Choroid plexus epithelial cell (primary cell): ENCODE measurements at regions not wholly inside any gene's neighbourhood (a gene's known extent, or its start where the extent isn't known, plus 50 kb on each side); places are given as distances from the start of the nearest gene placed in this dataset.

Source experiments
- DNase-seq: peaks from one replicate; pipeline ENCODE4 v3.0.0-alpha.2; 2010; ENCODE audit warnings: low read depth
- H3K4me3 ChIP-seq: 2 replicates; pipeline ENCODE4 v1.5.1; 2011; ENCODE audit warnings: low read depth, mild to moderate bottlenecking, control low read depth, low read length, moderate library complexity
- CTCF ChIP-seq: conservative IDR thresholded peaks from 2 replicates; pipeline ENCODE4 v1.5.1; 2011; ENCODE audit warnings: low read depth, mild to moderate bottlenecking, control low read depth, inconsistent platforms, low read length, moderate library complexity

GRCh38 chr22:34960005-34960404, 106.0 kb upstream of the ISX start:
- DNase-seq = no peak
- no peak for TF ChIP-seq CTCF
- no peak overlapping the region for H3K4me3 ChIP-seq

- no peak for TF ChIP-seq CTCF
- H3K4me3 ChIP-seq = no peak overlapping the region
- peak; percentile 5 for DNase-seq
Observed at GRCh38 chr22:34966980-34967565, 98.9 kb upstream of the ISX start.

- H3K4me3 ChIP-seq = no peak overlapping the region
- DNase-seq = no peak
- no peak for TF ChIP-seq CTCF
Observed at GRCh38 chr22:34969001-34969790, 96.8 kb upstream of the ISX start.

GRCh38 chr22:34971456-34971855, 94.5 kb upstream of the ISX start:
- no peak overlapping the region for H3K4me3 ChIP-seq
- TF ChIP-seq CTCF = no peak
- no peak for DNase-seq

GRCh38 chr22:34972191-34972897, 93.6 kb upstream of the ISX start:
- no peak for DNase-seq
- no peak for TF ChIP-seq CTCF
- H3K4me3 ChIP-seq = no peak overlapping the region

GRCh38 chr22:34973016-34973415, 92.9 kb upstream of the ISX start:
- H3K4me3 ChIP-seq = no peak overlapping the region
- DNase-seq = no peak
- no peak for TF ChIP-seq CTCF
